ENCODE measurements at regions not wholly inside any gene's neighbourhood (a gene's known extent, or its start where the extent isn't known, plus 50 kb on each side); places are given as distances from the start of the nearest gene placed in this dataset.

GRCh38 chr7:88377434-88377833 lies 70.7 kb upstream of the STEAP4 start:
- TF ChIP-seq CTCF (IDR thresholded peaks at IDR 0.05) = no peak
- H3K4me1 Mint-ChIP-seq (ENCODE audit: low read depth) = no peaks in the 10 kb centered on the region
- H3K36me3 Mint-ChIP-seq (ENCODE audit: low read depth) = no peaks in the 10 kb centered on the region
- no peak for DNase-seq
- no peak overlapping the region for H3K27ac Mint-ChIP-seq
- peaks cover 10% of the 10 kb centered on the region for H3K9me3 Mint-ChIP-seq
- H3K27me3 Mint-ChIP-seq (ENCODE audit: insufficient read depth) = no peaks in the 10 kb centered on the region; the same call in 1 of the 2 replicates
- no peak overlapping the region for H3K4me3 Mint-ChIP-seq

GRCh38 chr7:88368686-88369085 lies 62.0 kb upstream of the STEAP4 start:
- no peaks in the 10 kb centered on the region for H3K36me3 Mint-ChIP-seq (ENCODE audit: low read depth)
- H3K4me1 Mint-ChIP-seq (ENCODE audit: low read depth) = no peaks in the 10 kb centered on the region
- no peaks in the 10 kb centered on the region for H3K27me3 Mint-ChIP-seq (ENCODE audit: insufficient read depth)
- no peak for DNase-seq
- no peak overlapping the region for H3K27ac Mint-ChIP-seq
- H3K9me3 Mint-ChIP-seq = peaks cover 4% of the 10 kb centered on the region
- no peak overlapping the region for H3K4me3 Mint-ChIP-seq
- no peak for TF ChIP-seq CTCF (IDR thresholded peaks at IDR 0.05)

- H3K27ac Mint-ChIP-seq = no peak overlapping the region
- no peaks in the 10 kb centered on the region for H3K4me1 Mint-ChIP-seq (ENCODE audit: low read depth)
- no peak for TF ChIP-seq CTCF (IDR thresholded peaks at IDR 0.05)
- H3K9me3 Mint-ChIP-seq = no peaks in the 10 kb centered on the region; the same call in 1 of the 2 replicates
- H3K27me3 Mint-ChIP-seq (ENCODE audit: insufficient read depth) = no peaks in the 10 kb centered on the region
- no peak overlapping the region for H3K4me3 Mint-ChIP-seq
- DNase-seq = no peak
- no peaks in the 10 kb centered on the region for H3K36me3 Mint-ChIP-seq (ENCODE audit: low read depth)
These were observed 60.2 kb upstream of the STEAP4 start for GRCh38 chr7:88366845-88367244.

DNA sequence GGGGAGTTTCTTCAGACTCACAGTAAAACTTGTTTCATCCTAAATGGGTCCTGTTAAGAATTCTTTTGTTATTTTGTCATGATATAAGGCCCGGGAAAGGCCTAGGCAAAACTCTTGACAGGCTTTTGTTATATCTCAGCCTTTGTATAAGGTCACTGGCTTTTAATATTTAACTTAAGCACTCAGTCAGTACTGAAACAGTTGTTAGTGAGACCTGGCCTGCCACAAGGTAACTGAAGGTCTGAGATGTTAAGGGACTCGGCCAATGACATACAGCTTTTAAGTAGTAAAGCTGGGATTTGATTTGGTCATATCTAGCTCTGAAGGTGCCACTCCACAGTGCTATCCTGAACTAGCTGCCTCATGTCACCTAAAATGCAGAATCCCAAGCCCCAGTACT lies 57.2 kb upstream of the STEAP4 start:
- no peak for DNase-seq
- Mint-ChIP-seq H3K36me3 (ENCODE audit: low read depth) (no peaks in the 10 kb centered on the region), H3K9me3 (no peaks in the 10 kb centered on the region; the same call in 1 of the 2 replicates), H3K27me3 (ENCODE audit: insufficient read depth) (no peaks in the 10 kb centered on the region), H3K4me1 (ENCODE audit: low read depth) (no peaks in the 10 kb centered on the region), H3K27ac (no peak overlapping the region), H3K4me3 (no peak overlapping the region)
- TF ChIP-seq CTCF (IDR thresholded peaks at IDR 0.05) = no peak

GRCh38 chr7:88363249-88363648 lies 56.6 kb upstream of the STEAP4 start:
- H3K4me3 Mint-ChIP-seq = no peak overlapping the region
- H3K9me3 Mint-ChIP-seq = no peaks in the 10 kb centered on the region; the same call in 1 of the 2 replicates
- H3K4me1 Mint-ChIP-seq (ENCODE audit: low read depth) = no peaks in the 10 kb centered on the region
- no peak for TF ChIP-seq CTCF (IDR thresholded peaks at IDR 0.05)
- no peaks in the 10 kb centered on the region for H3K36me3 Mint-ChIP-seq (ENCODE audit: low read depth)
- H3K27me3 Mint-ChIP-seq (ENCODE audit: insufficient read depth) = no peaks in the 10 kb centered on the region
- no peak overlapping the region for H3K27ac Mint-ChIP-seq
- no peak for DNase-seq

- Mint-ChIP-seq H3K9me3 (no peaks in the 10 kb centered on the region; the same call in 1 of the 2 replicates), H3K4me1 (ENCODE audit: low read depth) (no peaks in the 10 kb centered on the region), H3K36me3 (ENCODE audit: low read depth) (no peaks in the 10 kb centered on the region), H3K4me3 (no peak overlapping the region), H3K27me3 (ENCODE audit: insufficient read depth) (no peaks in the 10 kb centered on the region), H3K27ac (no peak overlapping the region)
- TF ChIP-seq CTCF (IDR thresholded peaks at IDR 0.05) = no peak
- no peak for DNase-seq
These were observed 54.7 kb upstream of the STEAP4 start for GRCh38 chr7:88361357-88361756.
